Left ventricle myocardium inferior (tissue), 1 donor: ENCODE measurements at regions not wholly inside any gene's neighbourhood (a gene's known extent, or its start where the extent isn't known, plus 50 kb on each side); places are given as distances from the start of the nearest gene placed in this dataset.

Experiments
- DNase-seq: peaks from one replicate; pipeline ENCODE4 v3.0.0-alpha.2; 2020
- H3K27ac ChIP-seq: fragments of 200-600 bp; replicated peaks from 2 replicates; pipeline ENCODE4 v1.8.0; 2021
- H3K27me3 ChIP-seq: fragments of 200-600 bp; 2 replicates; pipeline ENCODE4 v1.8.0; 2021; ENCODE audit warnings: low read depth
- H3K36me3 ChIP-seq: fragments of 200-600 bp; 2 replicates; pipeline ENCODE4 v1.8.0; 2021
- H3K4me1 ChIP-seq: fragments of 200-600 bp; 2 replicates; pipeline ENCODE4 v1.8.0; 2021
- H3K4me3 ChIP-seq: fragments of 200-600 bp; 2 replicates; pipeline ENCODE4 v1.8.0; 2021; ENCODE audit warnings: mild to moderate bottlenecking, moderate library complexity
- H3K9me3 ChIP-seq: fragments of 200-600 bp; replicated peaks from 2 replicates; pipeline ENCODE4 v1.8.0; 2021
- intact Hi-C: fragments of 100-400 bp; cut with micrococcal nuclease; formaldehyde crosslinking; loops from one replicate; pipeline ENCODE4 v1.11.0; 2022
- TF ChIP-seq, protein P1 (sequence below): fragments of 200-600 bp; IDR thresholded peaks from 2 replicates; pipeline ENCODE4 v1.8.0; 2021; ENCODE audit warnings: antibody characterized with exemption, mild to moderate bottlenecking, borderline replicate concordance
- donor health status: DM: no; HTN: yes; CAD: no; lungs with severe emphysema.

DNA sequence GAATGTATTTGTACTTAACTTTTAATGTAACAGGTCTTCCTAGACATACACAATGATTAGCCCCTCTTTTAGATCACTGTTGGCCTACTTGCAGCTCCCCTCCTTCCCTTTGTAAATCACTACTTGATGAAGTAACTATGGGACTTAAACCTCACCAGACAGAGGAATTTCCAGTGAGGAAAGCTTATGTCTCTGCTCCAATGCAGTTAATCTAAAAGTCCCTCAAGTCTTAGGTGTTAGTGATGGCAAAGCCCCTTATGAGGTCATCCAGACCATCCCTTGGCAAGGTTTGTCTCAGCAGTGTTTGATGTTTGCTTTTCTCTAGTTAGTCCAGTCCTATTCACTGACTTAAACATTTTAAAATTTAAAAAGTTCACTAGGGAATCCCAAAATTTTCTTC, 877.3 kb upstream of the INTU start:
- peak overlapping the region; percentile 49 for H3K27ac ChIP-seq
- no peaks in the 10 kb centered on the region for H3K36me3 ChIP-seq
- intact Hi-C loops: no loop called here
- TF ChIP-seq, protein P1, sequence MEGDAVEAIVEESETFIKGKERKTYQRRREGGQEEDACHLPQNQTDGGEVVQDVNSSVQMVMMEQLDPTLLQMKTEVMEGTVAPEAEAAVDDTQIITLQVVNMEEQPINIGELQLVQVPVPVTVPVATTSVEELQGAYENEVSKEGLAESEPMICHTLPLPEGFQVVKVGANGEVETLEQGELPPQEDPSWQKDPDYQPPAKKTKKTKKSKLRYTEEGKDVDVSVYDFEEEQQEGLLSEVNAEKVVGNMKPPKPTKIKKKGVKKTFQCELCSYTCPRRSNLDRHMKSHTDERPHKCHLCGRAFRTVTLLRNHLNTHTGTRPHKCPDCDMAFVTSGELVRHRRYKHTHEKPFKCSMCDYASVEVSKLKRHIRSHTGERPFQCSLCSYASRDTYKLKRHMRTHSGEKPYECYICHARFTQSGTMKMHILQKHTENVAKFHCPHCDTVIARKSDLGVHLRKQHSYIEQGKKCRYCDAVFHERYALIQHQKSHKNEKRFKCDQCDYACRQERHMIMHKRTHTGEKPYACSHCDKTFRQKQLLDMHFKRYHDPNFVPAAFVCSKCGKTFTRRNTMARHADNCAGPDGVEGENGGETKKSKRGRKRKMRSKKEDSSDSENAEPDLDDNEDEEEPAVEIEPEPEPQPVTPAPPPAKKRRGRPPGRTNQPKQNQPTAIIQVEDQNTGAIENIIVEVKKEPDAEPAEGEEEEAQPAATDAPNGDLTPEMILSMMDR: no peak
- no peaks in the 10 kb centered on the region for H3K9me3 ChIP-seq
- DNase-seq: no peak
- H3K4me3 ChIP-seq: no peak overlapping the region
- H3K4me1 ChIP-seq: peaks cover 21% of the 10 kb centered on the region
- no peaks in the 10 kb centered on the region for H3K27me3 ChIP-seq

DNA sequence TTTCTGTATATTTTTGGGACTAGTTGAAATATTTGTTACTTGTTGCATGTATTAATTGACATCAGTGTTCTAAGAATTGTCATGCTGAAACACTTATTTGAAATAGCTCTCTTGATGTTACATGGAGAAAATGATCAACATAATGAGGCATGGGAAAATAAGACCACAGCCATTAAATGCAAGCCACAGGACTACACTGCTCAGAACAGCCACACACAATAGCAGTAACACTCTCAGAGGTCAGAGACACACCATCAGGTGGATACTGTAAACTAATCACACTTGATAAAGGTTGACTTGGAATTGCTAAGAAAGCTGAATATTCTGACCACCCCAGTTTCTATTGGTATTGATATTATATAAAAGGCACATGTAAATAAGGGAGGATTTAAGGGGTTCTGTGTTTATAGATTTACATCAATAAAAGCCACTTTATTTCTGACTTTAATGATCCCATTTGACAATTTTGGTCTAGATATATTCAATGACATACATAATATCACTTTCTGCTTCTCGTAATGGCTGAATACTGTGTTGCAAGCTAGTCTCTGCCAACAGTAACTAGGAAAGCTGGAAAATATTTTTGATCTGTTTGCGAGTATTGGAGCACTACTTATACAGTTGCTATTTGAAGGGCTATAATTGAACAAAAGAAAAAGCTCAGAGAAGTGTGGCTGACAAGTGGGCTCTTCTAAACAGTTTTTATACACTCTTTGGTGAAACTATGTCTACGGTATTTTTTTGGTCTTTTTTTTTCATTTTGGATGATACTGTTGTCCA, 876.5 kb upstream of the INTU start:
- no peaks in the 10 kb centered on the region for H3K27me3 ChIP-seq
- H3K4me1 ChIP-seq: peaks cover 23% of the 10 kb centered on the region
- intact Hi-C loops: no loop called here
- no peak overlapping the region for H3K4me3 ChIP-seq
- H3K27ac ChIP-seq: peak overlapping the region; percentile 49
- H3K9me3 ChIP-seq: no peaks in the 10 kb centered on the region
- TF ChIP-seq, protein P1: no peak
- DNase-seq: no peak
- no peaks in the 10 kb centered on the region for H3K36me3 ChIP-seq

DNA sequence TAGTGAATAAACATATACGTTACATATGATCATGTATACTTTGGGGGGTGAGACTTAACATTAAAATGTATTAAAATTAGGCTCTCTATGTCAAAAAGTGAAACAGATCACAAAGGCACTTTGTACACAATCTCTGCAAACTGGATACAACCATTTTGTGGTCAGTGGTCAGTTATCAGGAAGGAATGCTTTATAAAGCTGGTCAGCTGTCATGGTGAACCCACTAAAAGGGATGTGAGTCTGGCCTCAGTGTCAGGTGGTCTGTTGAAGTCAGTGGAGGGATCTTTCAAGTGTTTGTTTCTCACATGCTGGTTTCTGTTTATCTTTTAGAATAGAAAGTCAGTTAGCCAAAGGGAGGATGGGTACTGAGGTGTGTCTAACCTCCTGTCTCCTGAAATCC, 875.5 kb upstream of the INTU start:
- Histone ChIP-seq H3K27me3 (no peaks in the 10 kb centered on the region), H3K27ac (peak overlapping the region; percentile 49), H3K4me3 (no peak overlapping the region), H3K9me3 (no peaks in the 10 kb centered on the region), H3K36me3 (no peaks in the 10 kb centered on the region), H3K4me1 (peaks cover 23% of the 10 kb centered on the region)
- TF ChIP-seq, protein P1: no peak
- no peak for DNase-seq
- intact Hi-C loops: no loop called here

DNA sequence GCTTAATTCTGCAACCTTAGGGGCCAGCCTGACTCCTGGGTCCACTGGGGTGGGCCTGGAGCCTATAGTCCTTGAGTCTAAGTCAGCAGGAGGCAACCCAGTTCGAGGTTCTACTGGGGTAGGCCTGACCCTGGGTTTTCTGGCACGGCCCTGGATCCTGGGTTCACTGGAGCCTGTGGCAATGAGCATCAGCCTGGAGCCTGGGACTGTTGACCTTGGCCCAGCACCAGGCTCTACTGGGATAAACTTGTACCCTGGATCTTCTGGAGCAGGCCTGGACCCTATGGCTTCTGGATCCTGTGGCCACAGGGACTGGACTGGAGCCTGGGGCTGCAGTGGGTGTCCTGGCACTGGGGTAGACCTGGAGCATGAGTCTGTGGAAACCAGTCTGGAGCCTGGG, 874.3 kb upstream of the INTU start:
- Histone ChIP-seq H3K4me1 (peaks cover 23% of the 10 kb centered on the region), H3K27ac (no peak overlapping the region), H3K36me3 (no peaks in the 10 kb centered on the region), H3K27me3 (no peaks in the 10 kb centered on the region), H3K4me3 (no peak overlapping the region), H3K9me3 (no peaks in the 10 kb centered on the region)
- TF ChIP-seq, protein P1: no peak
- DNase-seq: no peak
- intact Hi-C loops: no loop called here

DNA sequence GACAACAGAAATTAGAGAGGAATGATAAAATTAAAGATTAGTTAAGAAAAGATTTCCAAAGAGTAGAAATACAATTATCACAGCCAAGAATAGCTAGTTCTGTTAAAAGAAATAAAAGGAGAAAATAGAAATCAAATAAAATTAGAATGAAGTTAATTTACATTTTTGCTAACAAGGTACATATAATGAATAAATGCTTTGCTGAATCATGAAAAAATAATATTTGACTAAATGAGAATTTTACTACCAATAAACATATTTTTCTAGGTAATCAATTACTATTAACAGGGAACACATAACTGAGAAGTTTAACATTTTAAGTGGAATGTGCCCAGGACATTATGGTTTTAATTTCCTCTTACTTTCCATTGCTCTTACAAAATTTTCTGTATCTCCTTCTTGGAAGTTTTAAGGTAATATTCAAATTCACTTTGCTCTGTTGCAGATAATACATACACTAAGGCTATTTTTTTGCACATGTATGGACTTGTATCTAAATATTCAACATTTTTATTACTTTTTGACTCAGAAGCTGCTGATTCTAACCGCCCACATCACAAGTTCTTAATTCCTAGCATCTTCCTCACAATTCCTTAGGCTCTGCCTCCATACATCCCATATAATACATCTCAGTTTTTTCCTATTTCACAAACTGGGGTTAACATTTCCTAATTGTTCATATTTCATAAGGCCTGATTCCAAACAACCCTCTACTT, 870.7 kb upstream of the INTU start:
- Histone ChIP-seq H3K27me3 (no peaks in the 10 kb centered on the region), H3K9me3 (no peaks in the 10 kb centered on the region), H3K36me3 (no peaks in the 10 kb centered on the region), H3K4me3 (no peak overlapping the region), H3K4me1 (peaks cover 16% of the 10 kb centered on the region), H3K27ac (no peak overlapping the region)
- no peak for DNase-seq
- TF ChIP-seq, protein P1: no peak
- intact Hi-C loops: no loop called here
